ENCODE measurements at regions not wholly inside any gene's neighbourhood (a gene's known extent, or its start where the extent isn't known, plus 50 kb on each side); places are given as distances from the start of the nearest gene placed in this dataset.
"Not testable (repeated sequence)": the region's sequence is repeated elsewhere in the genome, so short reads cannot be mapped to it uniquely, and the experiment has no call there.

GRCh38 chr4:131734851-131735385 lies 1414.2 kb upstream of the PCDH10 start:
- not testable (repeated sequence) for DNase-seq

- DNase-seq, result not testable (repeated sequence)
These were observed 1410.1 kb upstream of the PCDH10 start for GRCh38 chr4:131738991-131739390.

GRCh38 chr4:131741836-131742235 lies 1407.3 kb upstream of the PCDH10 start:
- not testable (repeated sequence) for DNase-seq

- DNase-seq, result not testable (repeated sequence)
These were observed 1406.4 kb upstream of the PCDH10 start for GRCh38 chr4:131742536-131743205.

GRCh38 chr4:131743348-131743747 lies 1405.7 kb upstream of the PCDH10 start:
- not testable (repeated sequence) for DNase-seq

GRCh38 chr4:131747203-131747602 lies 1401.9 kb upstream of the PCDH10 start:
- not testable (repeated sequence) for DNase-seq

- DNase-seq, result not testable (repeated sequence)
These were observed 1399.9 kb upstream of the PCDH10 start for GRCh38 chr4:131749224-131749623.

- not testable (repeated sequence) for DNase-seq
These were observed 1399.1 kb upstream of the PCDH10 start for GRCh38 chr4:131750006-131750405.

GRCh38 chr4:131750469-131750868 lies 1398.6 kb upstream of the PCDH10 start:
- DNase-seq, result not testable (repeated sequence)

- DNase-seq, result not testable (repeated sequence)
These were observed 1386.9 kb upstream of the PCDH10 start for GRCh38 chr4:131762234-131762633.

GRCh38 chr4:131764730-131765129 lies 1384.4 kb upstream of the PCDH10 start:
- no peak for DNase-seq

GRCh38 chr4:131774382-131774781 lies 1374.7 kb upstream of the PCDH10 start:
- DNase-seq, result not testable (repeated sequence)

- DNase-seq, result not testable (repeated sequence)
These were observed 1338.5 kb upstream of the PCDH10 start for GRCh38 chr4:131810565-131810964.
